Astrocyte (in vitro differentiated cells and primary cell): ENCODE measurements at regions not wholly inside any gene's neighbourhood (a gene's known extent, or its start where the extent isn't known, plus 50 kb on each side); places are given as distances from the start of the nearest gene placed in this dataset.

ENCODE experiments used
- CTCF ChIP-seq: IDR thresholded peaks from 2 replicates; pipeline ENCODE4 v1.5.1; 2011; ENCODE audit warnings: low read depth, mild to moderate bottlenecking, inconsistent platforms, low read length, moderate library complexity; ENCODE audit not compliant: insufficient read depth
- EZH2 ChIP-seq: IDR thresholded peaks from 2 replicates; pipeline ENCODE4 v1.6.1; 2012; ENCODE audit warnings: mild to moderate bottlenecking, low read length, inconsistent platforms; ENCODE audit not compliant: insufficient read depth

GRCh38 chr10:100615241-100615640, 79.5 kb downstream of the HIF1AN start:
- TF ChIP-seq CTCF (no peak), EZH2 (no peak)
